ENCODE measurements at regions not wholly inside any gene's neighbourhood (a gene's known extent, or its start where the extent isn't known, plus 50 kb on each side); places are given as distances from the start of the nearest gene placed in this dataset.

DNA sequence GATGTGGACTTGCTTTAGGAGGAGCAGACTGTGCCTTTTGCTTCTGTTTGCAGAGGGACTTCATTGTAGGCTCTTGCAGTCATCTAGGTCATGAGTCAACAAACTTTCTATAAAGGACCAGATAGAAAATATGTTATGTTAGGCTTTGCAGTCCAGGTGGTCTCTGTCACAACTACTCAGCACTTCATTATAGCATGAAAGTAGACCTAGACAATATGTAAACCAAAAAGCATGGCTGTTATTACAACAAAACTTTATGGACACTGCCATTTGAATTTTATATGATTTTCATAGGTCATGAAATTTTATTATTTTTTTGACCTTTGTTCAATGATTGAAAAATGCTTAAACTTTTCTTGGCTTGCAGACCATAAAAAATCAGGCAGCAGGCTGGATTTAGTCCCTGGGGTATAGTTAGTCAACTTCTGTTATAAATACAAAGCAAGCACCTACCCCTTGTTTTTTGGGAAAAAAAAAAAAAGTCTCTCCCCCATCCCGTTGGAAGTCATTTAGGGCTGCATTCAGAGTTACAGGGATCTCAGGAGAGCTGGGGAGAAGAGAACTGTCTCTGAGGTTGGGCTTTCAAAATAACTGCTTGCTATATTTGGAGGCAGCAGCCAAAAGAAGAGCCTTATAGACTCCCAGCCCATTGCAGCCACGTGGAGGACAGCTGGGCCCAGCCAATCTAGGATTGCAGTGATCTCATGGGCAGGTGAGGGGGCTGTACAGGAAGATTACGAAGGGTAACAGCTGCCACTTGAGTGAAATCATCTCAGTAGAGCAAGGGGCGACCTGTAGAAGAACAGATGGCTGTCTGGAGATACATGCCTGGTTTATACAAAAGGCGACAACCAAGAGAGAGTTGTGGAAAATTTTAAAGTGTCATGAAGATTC, 136.6 kb upstream of the TNC start:
- Histone ChIP-seq H3K18ac (ENCODE audit: insufficient read length, low read depth, low read length) (no peak overlapping the region), H3K14ac (ENCODE audit: insufficient read depth, low read length) (no peak overlapping the region), H3K23ac (ENCODE audit: insufficient read length, low read depth, low read length) (no peak overlapping the region), H2BK12ac (ENCODE audit: insufficient read length, low read depth, low read length) (no peak overlapping the region), H4K20me1 (ENCODE audit: control insufficient read depth, insufficient read depth, insufficient read length) (no peaks in the 10 kb centered on the region), H3K27ac (ENCODE audit: insufficient read length, low read depth, low read length) (no peak overlapping the region), H3K9me3 (ENCODE audit: control insufficient read depth, low read depth, low read length) (no peaks in the 10 kb centered on the region), H3K27me3 (ENCODE audit: insufficient read depth, low read length) (no peaks in the 10 kb centered on the region), H3K79me1 (ENCODE audit: insufficient read depth, low read depth, low read length, poor library complexity, severe bottlenecking) (no peaks in the 10 kb centered on the region), H3K4me1 (ENCODE audit: insufficient read depth, low read length) (no peaks in the 10 kb centered on the region), H4K8ac (replicated peaks; ENCODE audit: insufficient read length, low read depth, low read length) (no peak overlapping the region), H4K91ac (ENCODE audit: insufficient read length, low read depth, low read length) (no peak overlapping the region), H2AFZ (ENCODE audit: low read length) (no peak overlapping the region), H3K79me2 (ENCODE audit: insufficient read depth, low read length) (no peaks in the 10 kb centered on the region), H3K23me2 (ENCODE audit: insufficient read length, low read depth, low read length, poor library complexity, severe bottlenecking) (no peaks in the 10 kb centered on the region), H2BK120ac (ENCODE audit: low read depth, low read length, poor library complexity, severe bottlenecking) (no peak overlapping the region), H2BK15ac (ENCODE audit: low read depth, low read length) (no peak overlapping the region), H2AK5ac (ENCODE audit: insufficient read length, low read length) (no peak overlapping the region), H3K9ac (ENCODE audit: extremely low read depth, insufficient read length, low read length) (no peak overlapping the region), H2BK5ac (ENCODE audit: insufficient read length, low read length) (no peak overlapping the region), H3K4me2 (ENCODE audit: insufficient read depth, insufficient read length, low read length) (no peak overlapping the region), H3K56ac (ENCODE audit: insufficient read length, low read depth, low read length) (no peak overlapping the region), H2BK20ac (ENCODE audit: low read depth, low read length, poor library complexity, severe bottlenecking) (peak overlapping the region; percentile 75), H3K4ac (ENCODE audit: low read depth, low read length) (no peak overlapping the region), H4K5ac (ENCODE audit: insufficient read length, low read depth, low read length) (no peak overlapping the region), H3T11ph (ENCODE audit: low read length) (no peak overlapping the region)
- DNase-seq: no peak
- Mint-ChIP-seq H3K27me3 (ENCODE audit: low read depth) (no peaks in the 10 kb centered on the region; the same call in 1 of the 2 replicates), H3K9me3 (peaks cover 0 to 4% of the 10 kb centered on the region in 2 experiments; a peak in 2 of 5 replicates), H3K4me3 (no peak overlapping the region), H3K4me1 (no peaks in the 10 kb centered on the region), H3K27ac (peak overlapping the region in 1 of 3 experiments; percentile 91; a peak in 1 of 7 replicates), H3K36me3 (ENCODE audit: insufficient read depth in 1 of 3, low read depth in 3 of 3) (0 out of 7 replicates have a peak, but pooled peaks cover 0 to 2% (median 0%) of the 10 kb centered on the region in 3 experiments)
- no CpG with 5 or more reads among the region's 5 CpGs for WGBS (ENCODE audit: extremely low coverage, insufficient read length, low lambda C conversion rate)
- TF ChIP-seq, protein P1, sequence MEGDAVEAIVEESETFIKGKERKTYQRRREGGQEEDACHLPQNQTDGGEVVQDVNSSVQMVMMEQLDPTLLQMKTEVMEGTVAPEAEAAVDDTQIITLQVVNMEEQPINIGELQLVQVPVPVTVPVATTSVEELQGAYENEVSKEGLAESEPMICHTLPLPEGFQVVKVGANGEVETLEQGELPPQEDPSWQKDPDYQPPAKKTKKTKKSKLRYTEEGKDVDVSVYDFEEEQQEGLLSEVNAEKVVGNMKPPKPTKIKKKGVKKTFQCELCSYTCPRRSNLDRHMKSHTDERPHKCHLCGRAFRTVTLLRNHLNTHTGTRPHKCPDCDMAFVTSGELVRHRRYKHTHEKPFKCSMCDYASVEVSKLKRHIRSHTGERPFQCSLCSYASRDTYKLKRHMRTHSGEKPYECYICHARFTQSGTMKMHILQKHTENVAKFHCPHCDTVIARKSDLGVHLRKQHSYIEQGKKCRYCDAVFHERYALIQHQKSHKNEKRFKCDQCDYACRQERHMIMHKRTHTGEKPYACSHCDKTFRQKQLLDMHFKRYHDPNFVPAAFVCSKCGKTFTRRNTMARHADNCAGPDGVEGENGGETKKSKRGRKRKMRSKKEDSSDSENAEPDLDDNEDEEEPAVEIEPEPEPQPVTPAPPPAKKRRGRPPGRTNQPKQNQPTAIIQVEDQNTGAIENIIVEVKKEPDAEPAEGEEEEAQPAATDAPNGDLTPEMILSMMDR (conservative IDR thresholded peaks at IDR 0.05): no peak
